D721Med (cell line): ENCODE measurements at regions not wholly inside any gene's neighbourhood (a gene's known extent, or its start where the extent isn't known, plus 50 kb on each side); places are given as distances from the start of the nearest gene placed in this dataset.
A peak's percentile ranks its signal among the peaks of the same experiment; 100 is the strongest.

Experiments
- DNase-seq: peaks from one replicate; pipeline ENCODE4 v3.0.0; 2011; ENCODE audit warnings: low spot score; ENCODE audit not compliant: insufficient read length
- FAIRE-seq: peaks from 2 replicates; lab custom pipeline; 2011; peaks lifted over from hg19 to GRCh38; lab: Jason Lieb, UNC
- CTCF ChIP-seq: IDR thresholded peaks from 2 replicates; pipeline ENCODE4 v1.5.1; 2012; ENCODE audit warnings: mild to moderate bottlenecking, control low read depth; ENCODE audit not compliant: insufficient read depth; ENCODE audit errors: missing control alignments

- DNase-seq: no peak
- no peak for TF ChIP-seq CTCF
- FAIRE-seq: no peak
Measured at GRCh38 chr21:16074950-16075489, 345.2 kb downstream of the USP25 start.

GRCh38 chr21:16075649-16076282 is 346.0 kb downstream of the USP25 start:
- TF ChIP-seq CTCF: no peak
- DNase-seq: no peak
- FAIRE-seq: peak; percentile 35

- FAIRE-seq (no peak), DNase-seq (no peak)
- no peak for TF ChIP-seq CTCF
Measured at GRCh38 chr21:16076465-16076864, 346.7 kb downstream of the USP25 start.

- FAIRE-seq (no peak), DNase-seq (no peak)
- no peak for TF ChIP-seq CTCF
Measured at GRCh38 chr21:16078382-16078781, 348.6 kb downstream of the USP25 start.

GRCh38 chr21:16079830-16080229 is 350.0 kb downstream of the USP25 start:
- TF ChIP-seq CTCF: no peak
- FAIRE-seq: no peak
- no peak for DNase-seq

- no peak for FAIRE-seq
- no peak for TF ChIP-seq CTCF
- no peak for DNase-seq
Measured at GRCh38 chr21:16081304-16081703, 351.5 kb downstream of the USP25 start.
